Loucy (cell line): ENCODE measurements at regions not wholly inside any gene's neighbourhood (a gene's known extent, or its start where the extent isn't known, plus 50 kb on each side); places are given as distances from the start of the nearest gene placed in this dataset.

Source experiments
- CTCF ChIP-seq: fragments of 200-600 bp; sonication (generic); conservative IDR thresholded peaks from 2 replicates; pipeline ENCODE4 v1.5.1; 2014; ENCODE audit warnings: mild to moderate bottlenecking, antibody characterized with exemption, low read length
- EZH2phosphoT487 ChIP-seq: fragments of 200-600 bp; IDR thresholded peaks from 2 replicates; pipeline ENCODE4 v1.6.1; 2018; ENCODE audit warnings: antibody characterized with exemption, mild to moderate bottlenecking, moderate library complexity, borderline replicate concordance

GRCh38 chr2:147006736-147007141 lies 838.1 kb upstream of the ACVR2A start:
- no peak for TF ChIP-seq CTCF
- no peak for TF ChIP-seq EZH2phosphoT487
